ENCODE measurements at regions not wholly inside any gene's neighbourhood (a gene's known extent, or its start where the extent isn't known, plus 50 kb on each side); places are given as distances from the start of the nearest gene placed in this dataset.

DNA sequence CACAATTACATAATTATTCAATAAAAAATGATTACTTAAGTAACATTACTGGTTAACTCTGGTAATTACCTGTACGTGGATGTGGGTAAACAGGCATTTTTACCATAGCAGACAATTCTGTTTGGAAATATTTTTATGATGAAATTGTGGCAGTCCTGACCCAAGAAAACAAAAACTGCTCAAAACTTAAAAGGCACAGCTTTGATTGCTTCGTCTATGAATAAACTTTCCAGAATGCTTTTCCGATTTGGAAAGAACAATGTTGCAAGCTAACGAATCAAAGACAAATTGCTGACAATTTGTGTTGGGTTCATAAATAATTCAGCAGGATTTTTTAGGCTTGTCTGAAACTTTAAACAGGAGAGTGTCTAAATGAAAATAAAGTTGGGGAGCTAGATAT lies 150.6 kb upstream of the GYPA start:
- TF ChIP-seq, protein P1, sequence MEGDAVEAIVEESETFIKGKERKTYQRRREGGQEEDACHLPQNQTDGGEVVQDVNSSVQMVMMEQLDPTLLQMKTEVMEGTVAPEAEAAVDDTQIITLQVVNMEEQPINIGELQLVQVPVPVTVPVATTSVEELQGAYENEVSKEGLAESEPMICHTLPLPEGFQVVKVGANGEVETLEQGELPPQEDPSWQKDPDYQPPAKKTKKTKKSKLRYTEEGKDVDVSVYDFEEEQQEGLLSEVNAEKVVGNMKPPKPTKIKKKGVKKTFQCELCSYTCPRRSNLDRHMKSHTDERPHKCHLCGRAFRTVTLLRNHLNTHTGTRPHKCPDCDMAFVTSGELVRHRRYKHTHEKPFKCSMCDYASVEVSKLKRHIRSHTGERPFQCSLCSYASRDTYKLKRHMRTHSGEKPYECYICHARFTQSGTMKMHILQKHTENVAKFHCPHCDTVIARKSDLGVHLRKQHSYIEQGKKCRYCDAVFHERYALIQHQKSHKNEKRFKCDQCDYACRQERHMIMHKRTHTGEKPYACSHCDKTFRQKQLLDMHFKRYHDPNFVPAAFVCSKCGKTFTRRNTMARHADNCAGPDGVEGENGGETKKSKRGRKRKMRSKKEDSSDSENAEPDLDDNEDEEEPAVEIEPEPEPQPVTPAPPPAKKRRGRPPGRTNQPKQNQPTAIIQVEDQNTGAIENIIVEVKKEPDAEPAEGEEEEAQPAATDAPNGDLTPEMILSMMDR (conservative IDR thresholded peaks at IDR 0.05): no peak
- no peak overlapping the region for H3K27ac Mint-ChIP-seq
- Histone ChIP-seq H3K79me1 (ENCODE audit: insufficient read depth, low read depth, low read length, poor library complexity, severe bottlenecking) (no peaks in the 10 kb centered on the region), H3K18ac (ENCODE audit: insufficient read length, low read depth, low read length) (no peak overlapping the region), H4K8ac (replicated peaks; ENCODE audit: insufficient read length, low read depth, low read length) (no peak overlapping the region), H4K5ac (ENCODE audit: insufficient read length, low read depth, low read length) (no peak overlapping the region), H3K4ac (ENCODE audit: low read depth, low read length) (no peak overlapping the region), H3K27me3 (ENCODE audit: insufficient read depth, low read length) (no peaks in the 10 kb centered on the region), H2BK120ac (ENCODE audit: low read depth, low read length, poor library complexity, severe bottlenecking) (no peak overlapping the region), H4K91ac (ENCODE audit: insufficient read length, low read depth, low read length) (no peak overlapping the region), H2AK5ac (ENCODE audit: insufficient read length, low read length) (no peak overlapping the region), H3K27ac (ENCODE audit: insufficient read length, low read depth, low read length) (no peak overlapping the region), H2BK20ac (ENCODE audit: low read depth, low read length, poor library complexity, severe bottlenecking) (no peak overlapping the region), H2BK5ac (ENCODE audit: insufficient read length, low read length) (no peak overlapping the region), H3K4me2 (ENCODE audit: insufficient read depth, insufficient read length, low read length) (no peak overlapping the region), H2AFZ (ENCODE audit: low read length) (no peak overlapping the region), H2BK15ac (ENCODE audit: low read depth, low read length) (no peak overlapping the region), H4K20me1 (ENCODE audit: control insufficient read depth, insufficient read depth, insufficient read length) (no peaks in the 10 kb centered on the region), H3K4me1 (ENCODE audit: insufficient read depth, low read length) (no peaks in the 10 kb centered on the region; the same call in 1 of the 2 replicates), H3K56ac (ENCODE audit: insufficient read length, low read depth, low read length) (no peak overlapping the region), H3T11ph (ENCODE audit: low read length) (no peak overlapping the region), H3K14ac (ENCODE audit: insufficient read depth, low read length) (no peak overlapping the region), H3K9ac (ENCODE audit: extremely low read depth, insufficient read length, low read length) (no peak overlapping the region), H3K9me3 (ENCODE audit: control insufficient read depth, low read depth, low read length) (no peaks in the 10 kb centered on the region), H3K79me2 (ENCODE audit: insufficient read depth, low read length) (no peaks in the 10 kb centered on the region), H3K23ac (ENCODE audit: insufficient read length, low read depth, low read length) (no peak overlapping the region), H2BK12ac (ENCODE audit: insufficient read length, low read depth, low read length) (no peak overlapping the region), H3K23me2 (ENCODE audit: insufficient read length, low read depth, low read length, poor library complexity, severe bottlenecking) (no peaks in the 10 kb centered on the region)
- H3K27me3 Mint-ChIP-seq (ENCODE audit: low read depth): no peaks in the 10 kb centered on the region
- peaks cover 0 to 4% of the 10 kb centered on the region in 2 experiments; a peak in 2 of 4 replicates for H3K4me1 Mint-ChIP-seq
- H3K4me3 Mint-ChIP-seq: no peak overlapping the region
- H3K9me3 Mint-ChIP-seq: no peaks in the 10 kb centered on the region
- WGBS (ENCODE audit: extremely low coverage, insufficient read length, low lambda C conversion rate): no CpG with 5 or more reads among the region's 4 CpGs
- H3K36me3 Mint-ChIP-seq (ENCODE audit: insufficient read depth in 1 of 3, low read depth in 3 of 3): no peaks in the 10 kb centered on the region
- no peak for DNase-seq
